Fibroblast of mammary gland (primary cell): ENCODE measurements at regions not wholly inside any gene's neighbourhood (a gene's known extent, or its start where the extent isn't known, plus 50 kb on each side); places are given as distances from the start of the nearest gene placed in this dataset.
A peak's percentile ranks its signal among the peaks of the same experiment; 100 is the strongest.
"Not testable (repeated sequence)": the region's sequence is repeated elsewhere in the genome, so short reads cannot be mapped to it uniquely, and the experiment has no call there.

Experiments used
- DNase-seq: peaks from one replicate; pipeline ENCODE4 v3.0.0-alpha.2; 2010; ENCODE audit warnings: low read depth
- H3K4me3 ChIP-seq: 2 replicates; pipeline ENCODE4 v1.5.1; 2011; ENCODE audit warnings: low read depth, mild to moderate bottlenecking, low read length, moderate library complexity; ENCODE audit not compliant: control insufficient read depth
- TF ChIP-seq, protein P1 (sequence below): conservative IDR thresholded peaks from 2 replicates; pipeline ENCODE4 v1.5.1; 2011; ENCODE audit warnings: low read depth, low read length, inconsistent platforms; ENCODE audit not compliant: control insufficient read depth, insufficient read depth

GRCh38 chr7:24392774-24393173 is 108.8 kb downstream of the NPY start:
- no peak overlapping the region for H3K4me3 ChIP-seq
- no peak for DNase-seq
- TF ChIP-seq, protein P1, sequence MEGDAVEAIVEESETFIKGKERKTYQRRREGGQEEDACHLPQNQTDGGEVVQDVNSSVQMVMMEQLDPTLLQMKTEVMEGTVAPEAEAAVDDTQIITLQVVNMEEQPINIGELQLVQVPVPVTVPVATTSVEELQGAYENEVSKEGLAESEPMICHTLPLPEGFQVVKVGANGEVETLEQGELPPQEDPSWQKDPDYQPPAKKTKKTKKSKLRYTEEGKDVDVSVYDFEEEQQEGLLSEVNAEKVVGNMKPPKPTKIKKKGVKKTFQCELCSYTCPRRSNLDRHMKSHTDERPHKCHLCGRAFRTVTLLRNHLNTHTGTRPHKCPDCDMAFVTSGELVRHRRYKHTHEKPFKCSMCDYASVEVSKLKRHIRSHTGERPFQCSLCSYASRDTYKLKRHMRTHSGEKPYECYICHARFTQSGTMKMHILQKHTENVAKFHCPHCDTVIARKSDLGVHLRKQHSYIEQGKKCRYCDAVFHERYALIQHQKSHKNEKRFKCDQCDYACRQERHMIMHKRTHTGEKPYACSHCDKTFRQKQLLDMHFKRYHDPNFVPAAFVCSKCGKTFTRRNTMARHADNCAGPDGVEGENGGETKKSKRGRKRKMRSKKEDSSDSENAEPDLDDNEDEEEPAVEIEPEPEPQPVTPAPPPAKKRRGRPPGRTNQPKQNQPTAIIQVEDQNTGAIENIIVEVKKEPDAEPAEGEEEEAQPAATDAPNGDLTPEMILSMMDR: no peak

DNA sequence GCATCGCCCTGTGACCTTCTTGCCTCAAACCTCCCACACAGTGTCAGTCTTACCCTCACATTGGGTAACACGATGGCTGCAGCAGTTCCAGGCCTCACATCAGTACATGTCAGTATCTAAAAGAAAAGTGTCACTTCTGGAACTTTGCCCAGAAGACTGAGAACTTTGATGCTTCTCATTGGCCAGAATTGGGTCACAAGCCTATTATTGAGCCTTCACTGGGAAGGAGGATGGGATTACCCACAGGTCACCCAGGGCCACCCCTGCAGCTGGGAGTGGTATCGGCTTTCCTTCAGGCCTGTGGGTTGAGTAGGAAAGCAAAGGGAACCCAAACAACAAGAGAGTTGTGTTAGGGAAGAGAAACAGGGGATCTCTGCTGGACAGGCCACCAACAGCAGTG is 111.5 kb downstream of the NPY start:
- no peak overlapping the region for H3K4me3 ChIP-seq
- no peak for DNase-seq
- TF ChIP-seq, protein P1: no peak

DNA sequence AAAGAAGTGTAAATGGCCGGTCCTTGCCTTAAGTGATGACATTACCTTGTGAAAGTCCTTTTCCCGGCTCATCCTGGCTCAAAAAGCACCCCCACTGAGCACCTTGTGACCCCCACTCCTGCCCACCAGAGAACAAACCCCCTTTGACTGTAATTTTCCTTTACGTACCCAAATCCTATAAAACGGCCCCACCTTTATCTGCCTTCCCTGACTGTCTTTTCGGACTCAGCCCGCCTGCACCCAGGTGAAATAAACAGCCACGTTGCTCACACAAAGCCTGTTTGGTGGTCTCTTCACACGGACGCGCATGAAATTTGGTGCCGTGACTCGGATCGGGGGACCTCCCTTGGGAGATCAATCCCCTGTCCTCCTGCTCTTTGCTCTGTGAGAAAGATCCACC is 112.4 kb downstream of the NPY start:
- not testable (repeated sequence) for DNase-seq

DNA sequence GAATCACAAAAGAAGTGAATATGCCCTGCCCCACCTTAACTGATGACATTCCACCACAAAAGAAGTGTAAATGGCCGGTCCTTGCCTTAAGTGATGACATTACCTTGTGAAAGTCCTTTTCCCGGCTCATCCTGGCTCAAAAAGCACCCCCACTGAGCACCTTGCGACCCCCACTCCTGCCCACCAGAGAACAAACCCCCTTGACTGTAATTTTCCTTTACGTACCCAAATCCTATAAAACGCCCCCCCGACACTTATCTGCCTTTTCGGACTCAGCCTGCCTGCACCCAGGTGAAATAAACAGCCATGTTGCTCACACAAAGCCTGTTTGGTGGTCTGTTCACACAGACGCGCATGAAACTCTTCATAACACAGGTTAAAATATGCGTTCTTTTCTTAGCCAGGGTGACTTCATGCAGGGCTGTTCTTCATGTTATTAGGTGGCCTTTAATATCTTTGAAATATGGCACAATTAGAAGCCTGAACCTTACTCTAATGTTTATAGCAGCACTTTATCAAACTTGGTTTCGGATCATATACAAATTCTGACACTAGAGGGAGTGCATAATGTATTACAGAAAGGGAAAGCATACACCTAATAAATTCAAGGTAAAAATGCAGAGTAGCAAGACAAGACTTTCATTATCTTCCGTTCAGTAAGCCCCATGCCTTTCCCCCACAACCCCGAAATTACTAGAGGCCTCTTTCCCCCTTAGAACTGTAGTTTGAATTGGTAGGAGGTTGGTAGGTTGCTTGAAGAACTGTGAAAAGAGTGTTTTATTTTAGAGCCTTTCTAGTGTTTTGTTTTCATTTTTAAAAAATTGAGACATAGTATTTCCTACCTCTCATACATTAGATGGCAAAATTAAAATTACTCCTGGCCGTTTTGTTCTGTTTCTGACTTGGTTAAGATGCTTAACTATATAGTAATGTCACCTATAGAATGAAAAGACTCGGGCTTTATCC is 117.9 kb downstream of the NPY start:
- TF ChIP-seq, protein P1: peak; percentile 57
- no peak overlapping the region for H3K4me3 ChIP-seq
- peak; percentile 42 for DNase-seq

More for the DNA sequence above, 112.4 kb downstream of the NPY start:
- not testable (repeated sequence) for H3K4me3 ChIP-seq

DNA sequence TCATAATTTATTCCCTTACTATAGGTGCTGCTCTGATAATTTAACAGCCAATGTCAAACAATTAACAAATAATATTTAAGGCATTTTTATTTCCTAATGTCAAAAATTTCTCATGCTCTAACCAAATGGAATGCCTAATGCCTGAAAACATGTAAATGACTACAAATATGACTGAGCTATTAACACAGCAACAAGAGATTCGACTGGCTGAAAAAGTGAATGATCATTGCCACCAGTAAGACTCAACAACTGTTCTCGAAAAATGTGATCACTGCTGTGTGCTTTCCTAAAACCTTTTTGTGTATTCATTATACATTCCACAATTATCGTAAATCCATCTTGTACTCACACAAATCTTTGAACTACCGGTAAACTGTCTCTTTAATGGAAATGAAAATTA is 118.7 kb downstream of the NPY start:
- no peak overlapping the region for H3K4me3 ChIP-seq
- TF ChIP-seq, protein P1: no peak
- DNase-seq: no peak

DNA sequence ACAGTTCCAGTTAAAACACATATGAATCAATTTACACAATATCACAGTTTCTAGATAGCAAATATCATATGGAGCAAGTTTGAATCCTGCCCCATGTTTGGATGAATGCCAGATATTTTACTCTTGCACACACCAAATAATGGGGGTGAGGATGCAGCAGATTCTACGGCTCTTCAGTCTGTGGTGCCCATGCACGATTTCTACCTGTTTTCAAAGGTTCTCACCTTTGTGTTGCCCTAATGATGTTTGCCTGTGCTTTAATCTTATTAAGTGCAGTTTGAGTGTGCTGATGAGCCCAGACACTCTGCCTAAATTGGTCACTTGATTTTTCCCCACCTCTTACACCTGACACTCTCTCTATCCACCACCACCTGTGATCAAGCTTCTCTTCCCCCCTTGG is 119.6 kb downstream of the NPY start:
- H3K4me3 ChIP-seq: no peak overlapping the region
- TF ChIP-seq, protein P1: no peak
- no peak for DNase-seq

- DNase-seq: no peak
- no peak overlapping the region for H3K4me3 ChIP-seq
- TF ChIP-seq, protein P1: no peak
These were observed 120.3 kb downstream of the NPY start for GRCh38 chr7:24404315-24404714.
